GM13976 (cell line): ENCODE measurements at regions not wholly inside any gene's neighbourhood (a gene's known extent, or its start where the extent isn't known, plus 50 kb on each side); places are given as distances from the start of the nearest gene placed in this dataset.

Source experiments
- DNase-seq: peaks from one replicate; pipeline ENCODE4 v3.0.0; 2012; ENCODE audit warnings: low spot score
- in situ Hi-C: fragments of 300-500 bp; cut with MboI; formaldehyde crosslinking; loops from one replicate; pipeline ENCODE4 v1.12.0; 2022; ENCODE audit warnings: low sequenced_read_pairs, mixed read lengths, inconsistent platforms; ENCODE audit not compliant: unreplicated experiment
- TF ChIP-seq, protein P1 (sequence below): IDR thresholded peaks from 2 replicates; pipeline ENCODE4 v1.5.1; 2012; ENCODE audit warnings: borderline replicate concordance, mild to moderate bottlenecking; ENCODE audit not compliant: insufficient read depth; ENCODE audit errors: extremely low read depth, missing control alignments, control extremely low read depth

GRCh38 chr6:40887079-40887791 lies 151.8 kb downstream of the UNC5CL start:
- in situ Hi-C loops, result no loop called here
- TF ChIP-seq, protein P1, sequence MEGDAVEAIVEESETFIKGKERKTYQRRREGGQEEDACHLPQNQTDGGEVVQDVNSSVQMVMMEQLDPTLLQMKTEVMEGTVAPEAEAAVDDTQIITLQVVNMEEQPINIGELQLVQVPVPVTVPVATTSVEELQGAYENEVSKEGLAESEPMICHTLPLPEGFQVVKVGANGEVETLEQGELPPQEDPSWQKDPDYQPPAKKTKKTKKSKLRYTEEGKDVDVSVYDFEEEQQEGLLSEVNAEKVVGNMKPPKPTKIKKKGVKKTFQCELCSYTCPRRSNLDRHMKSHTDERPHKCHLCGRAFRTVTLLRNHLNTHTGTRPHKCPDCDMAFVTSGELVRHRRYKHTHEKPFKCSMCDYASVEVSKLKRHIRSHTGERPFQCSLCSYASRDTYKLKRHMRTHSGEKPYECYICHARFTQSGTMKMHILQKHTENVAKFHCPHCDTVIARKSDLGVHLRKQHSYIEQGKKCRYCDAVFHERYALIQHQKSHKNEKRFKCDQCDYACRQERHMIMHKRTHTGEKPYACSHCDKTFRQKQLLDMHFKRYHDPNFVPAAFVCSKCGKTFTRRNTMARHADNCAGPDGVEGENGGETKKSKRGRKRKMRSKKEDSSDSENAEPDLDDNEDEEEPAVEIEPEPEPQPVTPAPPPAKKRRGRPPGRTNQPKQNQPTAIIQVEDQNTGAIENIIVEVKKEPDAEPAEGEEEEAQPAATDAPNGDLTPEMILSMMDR, result no peak
- no peak for DNase-seq

GRCh38 chr6:40885139-40885774 lies 153.8 kb downstream of the UNC5CL start:
- TF ChIP-seq, protein P1, result no peak
- in situ Hi-C loops, result no loop called here
- DNase-seq, result no peak

DNA sequence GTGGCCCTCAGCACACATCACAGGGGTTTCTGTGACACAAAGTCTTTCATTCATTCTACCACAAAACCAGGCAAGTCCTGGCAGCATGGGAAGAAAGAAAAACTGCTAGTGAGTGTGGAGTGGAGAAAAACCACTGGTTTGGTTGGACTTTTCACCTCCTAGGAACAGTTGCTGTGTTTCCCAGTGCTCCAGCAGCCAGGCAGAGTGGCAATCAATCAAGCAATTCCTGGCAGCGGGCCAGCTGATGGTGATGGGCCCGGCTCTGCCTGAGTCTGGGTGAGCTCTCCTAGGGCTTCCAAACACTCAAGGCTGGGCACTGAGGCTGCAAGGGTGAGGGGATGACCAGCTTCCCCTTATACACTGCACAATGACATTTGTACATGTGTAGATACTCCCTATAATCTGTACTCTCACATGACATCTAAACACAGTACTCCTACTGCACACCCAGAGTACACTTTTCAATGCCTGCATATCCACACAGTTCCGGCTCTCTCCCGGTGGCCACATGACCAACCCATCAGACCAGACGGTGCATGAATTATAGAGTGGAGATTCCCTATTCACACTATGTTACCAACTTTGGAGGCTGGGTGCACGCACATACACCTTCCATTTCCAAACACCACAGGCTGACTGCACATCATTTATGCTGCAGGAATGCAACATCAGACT lies 156.6 kb downstream of the UNC5CL start:
- in situ Hi-C loops, result no loop called here
- TF ChIP-seq, protein P1, result no peak
- DNase-seq, result no peak

DNA sequence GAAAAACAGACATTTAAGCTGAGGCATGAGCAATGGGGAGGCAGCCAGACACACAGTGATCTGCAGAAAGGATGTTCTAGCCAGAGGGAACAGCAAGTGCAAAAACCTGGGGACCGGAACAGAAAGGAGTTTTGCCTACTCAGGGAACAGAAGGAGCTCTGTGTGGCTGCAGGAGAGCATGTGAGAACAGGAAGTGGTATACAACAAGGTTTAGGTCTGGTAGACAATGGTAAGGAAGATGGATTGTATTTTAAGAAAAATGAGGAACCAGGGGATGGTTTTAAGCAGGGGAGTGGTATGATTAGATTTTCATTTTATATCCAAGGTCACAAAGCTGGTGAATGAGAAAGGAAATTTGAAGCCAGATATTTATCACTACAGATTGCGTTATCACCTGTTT lies 157.5 kb downstream of the UNC5CL start:
- TF ChIP-seq, protein P1, result no peak

GRCh38 chr6:40880906-40881305 lies 158.1 kb downstream of the UNC5CL start:
- in situ Hi-C loops, result no loop called here
- TF ChIP-seq, protein P1, result no peak
- no peak for DNase-seq

More for the DNA sequence above, 157.5 kb downstream of the UNC5CL start:
- in situ Hi-C loops, result no loop called here
- no peak for DNase-seq

GRCh38 chr6:40879169-40879568 lies 159.9 kb downstream of the UNC5CL start:
- DNase-seq, result no peak
- TF ChIP-seq, protein P1, result no peak
- in situ Hi-C loops, result no loop called here
